ENCODE measurements at regions not wholly inside any gene's neighbourhood (a gene's known extent, or its start where the extent isn't known, plus 50 kb on each side); places are given as distances from the start of the nearest gene placed in this dataset.

DNA sequence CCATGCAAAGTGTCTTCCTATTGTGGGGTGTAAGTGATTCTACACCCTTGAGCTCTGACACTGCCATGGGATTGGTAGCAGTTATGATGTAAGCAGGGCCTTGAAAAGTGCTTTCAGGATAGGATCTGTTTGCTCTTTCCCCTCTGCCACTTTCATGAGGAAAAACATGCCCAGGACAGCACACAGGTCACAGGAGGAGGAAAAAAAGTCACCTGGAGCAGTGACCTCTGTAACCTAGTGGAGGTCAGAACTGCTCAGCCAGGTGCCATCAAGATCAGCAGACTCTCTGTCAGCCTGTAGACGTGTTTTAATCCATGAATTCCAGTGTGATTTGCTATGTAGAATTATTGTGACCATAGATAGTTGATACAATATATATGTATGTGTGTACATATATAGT, 92.7 kb upstream of the BMP2 start:
- no TSS peak for BruUV-seq (replicated peaks)
- DNase-seq (ENCODE audit: low read depth, low spot score) (no peak), ATAC-seq (no peak)
- TF ChIP-seq POLR2AphosphoS5 (IDR thresholded peaks at IDR 0.05; ENCODE audit: low read depth, low read length) (no peak), CTCF (IDR thresholded peaks at IDR 0.05) (no peak), REST (IDR thresholded peaks at IDR 0.05; ENCODE audit: insufficient read depth in 1 of 2, low read depth in 2 of 2, low read length in 1 of 2) (no peak), SIN3A (IDR thresholded peaks at IDR 0.05; ENCODE audit: borderline replicate concordance, insufficient read depth, low read depth, low read length) (no peak), TCF7L2 (IDR thresholded peaks at IDR 0.05; ENCODE audit: low read depth, low read length) (no peak)
- ChIA-PET POLR2A (no interaction called here), CTCF (no interaction called here)
- in situ Hi-C loops (cut with HindIII; ENCODE audit: low pct_unique_long_range_greater_than_20kb, low sequenced_read_pairs) = no loop called here
- Histone ChIP-seq H3K9me3 (ENCODE audit: control insufficient read depth, insufficient read depth, low read depth, low read length) (no peaks in the 10 kb centered on the region), H3K27ac (ENCODE audit: low read length) (no peak overlapping the region), H3K4me3 (ENCODE audit: low read depth in 2 of 2, low read length in 2 of 2) (no peak overlapping the region), H3K36me3 (ENCODE audit: control insufficient read depth, insufficient read depth, low read length) (no peaks in the 10 kb centered on the region), H3K4me1 (ENCODE audit: control insufficient read depth, insufficient read depth, low read length) (no peaks in the 10 kb centered on the region), H3K27me3 (ENCODE audit: control insufficient read depth, insufficient read depth, low read length) (no peaks in the 10 kb centered on the region)
- intact Hi-C loops (cut with micrococcal nuclease; ENCODE audit: unreplicated experiment) = no loop called here

GRCh38 chr20:6673071-6673470, 94.4 kb upstream of the BMP2 start:
- intact Hi-C loops (cut with micrococcal nuclease; ENCODE audit: unreplicated experiment) = no loop called here
- TF ChIP-seq CTCF (IDR thresholded peaks at IDR 0.05) (no peak), REST (IDR thresholded peaks at IDR 0.05; ENCODE audit: insufficient read depth in 1 of 2, low read depth in 2 of 2, low read length in 1 of 2) (no peak), POLR2AphosphoS5 (IDR thresholded peaks at IDR 0.05; ENCODE audit: low read depth, low read length) (no peak), TCF7L2 (IDR thresholded peaks at IDR 0.05; ENCODE audit: low read depth, low read length) (no peak), SIN3A (IDR thresholded peaks at IDR 0.05; ENCODE audit: borderline replicate concordance, insufficient read depth, low read depth, low read length) (no peak)
- Histone ChIP-seq H3K27me3 (ENCODE audit: control insufficient read depth, insufficient read depth, low read length) (no peaks in the 10 kb centered on the region), H3K36me3 (ENCODE audit: control insufficient read depth, insufficient read depth, low read length) (no peaks in the 10 kb centered on the region), H3K27ac (ENCODE audit: low read length) (no peak overlapping the region), H3K9me3 (ENCODE audit: control insufficient read depth, insufficient read depth, low read depth, low read length) (no peaks in the 10 kb centered on the region), H3K4me3 (ENCODE audit: low read depth in 2 of 2, low read length in 2 of 2) (no peak overlapping the region), H3K4me1 (ENCODE audit: control insufficient read depth, insufficient read depth, low read length) (no peaks in the 10 kb centered on the region)
- ChIA-PET POLR2A (no interaction called here), CTCF (no interaction called here)
- DNase-seq (ENCODE audit: low read depth, low spot score) (no peak), ATAC-seq (no peak)
- in situ Hi-C loops (cut with HindIII; ENCODE audit: low pct_unique_long_range_greater_than_20kb, low sequenced_read_pairs) = no loop called here
- BruUV-seq (replicated peaks) = no TSS peak
